ENCODE measurements at regions not wholly inside any gene's neighbourhood (a gene's known extent, or its start where the extent isn't known, plus 50 kb on each side); places are given as distances from the start of the nearest gene placed in this dataset.

GRCh38 chr12:93102312-93102711 lies 173.2 kb upstream of the EEA1 start (continued):
- TF ChIP-seq ZNF331 (CRISPR knock-in tag; IDR thresholded peaks at IDR 0.05; ENCODE audit: low read depth) (no peak), EZH2 (IDR thresholded peaks at IDR 0.05; ENCODE audit: low read depth, unreplicated experiment) (no peak), ETS1 (IDR thresholded peaks at IDR 0.05) (no peak), JUNB (IDR thresholded peaks at IDR 0.05; ENCODE audit: unreplicated experiment) (no peak), EZH2phosphoT487 (IDR thresholded peaks at IDR 0.05; ENCODE audit: unreplicated experiment) (no peak)

GRCh38 chr12:93102744-93103143 lies 173.6 kb upstream of the EEA1 start:
- H3K79me2 ChIP-seq (replicated peaks; ENCODE audit: insufficient read depth) = no peaks in the 10 kb centered on the region
- H3K36me3 ChIP-seq (ENCODE audit: insufficient read depth) = no peaks in the 10 kb centered on the region
- H3K9me2 ChIP-seq (ENCODE audit: insufficient read depth) = peaks cover 10% of the 10 kb centered on the region
- H4K20me1 ChIP-seq (replicated peaks; ENCODE audit: insufficient read depth) = no peaks in the 10 kb centered on the region
- no peaks in the 10 kb centered on the region for H3K36me3 Mint-ChIP-seq (ENCODE audit: low read depth)
- H3K27ac ChIP-seq (ENCODE audit: low read depth) = no peak overlapping the region
- no peak for TF ChIP-seq CREB1 (CRISPR knock-in tag; IDR thresholded peaks at IDR 0.05; ENCODE audit: low read depth)
- no peak for ATAC-seq
- H3K4me1 Mint-ChIP-seq = peaks cover 7% of the 10 kb centered on the region; the same call in 2 of the 3 replicates
- no peak overlapping the region for H3K27ac Mint-ChIP-seq
- H3K4me1 ChIP-seq (ENCODE audit: insufficient read depth) = no peaks in the 10 kb centered on the region
- DNase-seq (ENCODE audit: low spot score) = no peak
- no peak overlapping the region for H3K4me2 ChIP-seq
- no peaks in the 10 kb centered on the region for H3F3A ChIP-seq (replicated peaks; ENCODE audit: low read depth)
- no peak overlapping the region for H2AFZ ChIP-seq
- no peaks in the 10 kb centered on the region for H3K9me3 Mint-ChIP-seq
- no peak overlapping the region for H3K4me3 Mint-ChIP-seq
- no peaks in the 10 kb centered on the region for H3K27me3 ChIP-seq (ENCODE audit: insufficient read depth)
- no peaks in the 10 kb centered on the region for H3K27me3 Mint-ChIP-seq (ENCODE audit: insufficient read depth, low read depth, poor library complexity)
- H3K4me3 ChIP-seq = no peak overlapping the region

GRCh38 chr12:93103154-93103553 lies 174.1 kb upstream of the EEA1 start:
- H3K36me3 Mint-ChIP-seq (ENCODE audit: low read depth) = no peaks in the 10 kb centered on the region
- no peaks in the 10 kb centered on the region for H4K20me1 ChIP-seq (replicated peaks; ENCODE audit: insufficient read depth)
- TF ChIP-seq ZNF114 (CRISPR knock-in tag; IDR thresholded peaks at IDR 0.05) (no peak), ETS1 (IDR thresholded peaks at IDR 0.05) (no peak), NANOG (IDR thresholded peaks at IDR 0.05; ENCODE audit: borderline replicate concordance) (no peak), REST (IDR thresholded peaks at IDR 0.05; ENCODE audit: unreplicated experiment) (no peak), POLR2AphosphoS5 (IDR thresholded peaks at IDR 0.05; ENCODE audit: low read depth) (no peak)

More at GRCh38 chr12:93103154-93103553, 174.1 kb upstream of the EEA1 start:
- no peak overlapping the region for H3K4me2 ChIP-seq
- no peak overlapping the region for H3K27ac Mint-ChIP-seq
- no peaks in the 10 kb centered on the region for H3K79me2 ChIP-seq (replicated peaks; ENCODE audit: insufficient read depth)
- H3K4me1 Mint-ChIP-seq = peaks cover 9% of the 10 kb centered on the region; the same call in 2 of the 3 replicates
- H2AFZ ChIP-seq = 0 out of 2 replicates have a peak overlapping the region, but pooled peaks have one; percentile 3
- H3K27ac ChIP-seq (ENCODE audit: low read depth) = no peak overlapping the region
- H3K4me1 ChIP-seq (ENCODE audit: insufficient read depth) = no peaks in the 10 kb centered on the region
- H3K4me3 Mint-ChIP-seq = no peak overlapping the region
- no peaks in the 10 kb centered on the region for H3F3A ChIP-seq (replicated peaks; ENCODE audit: low read depth)
- ATAC-seq = no peak
- H3K36me3 ChIP-seq (ENCODE audit: insufficient read depth) = no peaks in the 10 kb centered on the region
- no peaks in the 10 kb centered on the region for H3K27me3 Mint-ChIP-seq (ENCODE audit: insufficient read depth, low read depth, poor library complexity)
- no peak for DNase-seq (ENCODE audit: low spot score)
- H3K9me2 ChIP-seq (ENCODE audit: insufficient read depth) = peaks cover 10% of the 10 kb centered on the region
- no peak overlapping the region for H3K4me3 ChIP-seq
- no peaks in the 10 kb centered on the region for H3K27me3 ChIP-seq (ENCODE audit: insufficient read depth)
- H3K9me3 Mint-ChIP-seq = no peaks in the 10 kb centered on the region
